ENCODE measurements at regions not wholly inside any gene's neighbourhood (a gene's known extent, or its start where the extent isn't known, plus 50 kb on each side); places are given as distances from the start of the nearest gene placed in this dataset.

- no peak overlapping the region for H3K4me2 ChIP-seq (ENCODE audit: low read depth, low read length)
- H3K9ac ChIP-seq (ENCODE audit: low read depth, low read length) = no peak overlapping the region
- H3K4ac ChIP-seq (ENCODE audit: low read depth, low read length) = no peak overlapping the region
- H4K8ac ChIP-seq (ENCODE audit: low read depth in 2 of 2, low read length in 2 of 2) = no peak overlapping the region
- H2AK5ac ChIP-seq (ENCODE audit: low read depth, low read length) = no peak overlapping the region
- no peak for DNase-seq
- no peak overlapping the region for H2BK20ac ChIP-seq (ENCODE audit: low read depth, low read length)
- dilution Hi-C loops (cut with HindIII; ENCODE audit: low sequenced_read_pairs, unreplicated experiment) (no loop called here), in situ Hi-C loops (cut with MboI; ENCODE audit: low sequenced_read_pairs) (no loop called here), intact Hi-C loops (cut with micrococcal nuclease) (no loop called here)
- H3K9me1 ChIP-seq (ENCODE audit: insufficient read depth, low read length) = no peaks in the 10 kb centered on the region
- no peak overlapping the region for H3K14ac ChIP-seq (replicated peaks; ENCODE audit: low read depth, low read length)
- no peaks in the 10 kb centered on the region; the same call in 1 of the 2 replicates for H3K9me3 ChIP-seq (ENCODE audit: control insufficient read depth, insufficient read depth, low read length)
- H2BK15ac ChIP-seq (ENCODE audit: low read depth, low read length) = no peak overlapping the region
- H3K79me1 ChIP-seq (ENCODE audit: low read depth in 1 of 2, low read length in 2 of 2) = no peaks in the 10 kb centered on the region
- no peak overlapping the region for H3K4me3 ChIP-seq (ENCODE audit: insufficient read depth, low read depth, low read length)
- BruUV-seq (replicated peaks) = no TSS peak
- H3K4me1 ChIP-seq (ENCODE audit: control insufficient read depth, insufficient read depth, low read length) = no peaks in the 10 kb centered on the region
- no peaks in the 10 kb centered on the region for H3K27me3 ChIP-seq (ENCODE audit: control insufficient read depth, insufficient read depth, low read length)
- H3K27ac ChIP-seq (ENCODE audit: insufficient read depth, low read length) = no peak overlapping the region
- no peak overlapping the region for H2BK5ac ChIP-seq (ENCODE audit: low read depth, low read length, poor library complexity, severe bottlenecking)
- TF ChIP-seq CTCF (conservative IDR thresholded peaks at IDR 0.05; ENCODE audit: low read depth, low read length) = no peak
- no peak for TF ChIP-seq CHD1 (IDR thresholded peaks at IDR 0.05; ENCODE audit: low read depth, low read length)
- no peak for TF ChIP-seq MXI1 (IDR thresholded peaks at IDR 0.05; ENCODE audit: borderline replicate concordance, low read depth, low read length)
- TF ChIP-seq CEBPB (IDR thresholded peaks at IDR 0.05; ENCODE audit: low read depth, low read length) = no peak
- no peak overlapping the region for H3K18ac ChIP-seq (ENCODE audit: low read depth, low read length)
- no peak overlapping the region for H4K5ac ChIP-seq (ENCODE audit: low read depth, low read length)
- no peak overlapping the region for H2AFZ ChIP-seq (replicated peaks; ENCODE audit: low read length, poor library complexity)
- no peak overlapping the region for H4K91ac ChIP-seq (ENCODE audit: insufficient read depth, low read depth, low read length)
- no peaks in the 10 kb centered on the region for H3K36me3 ChIP-seq (ENCODE audit: control insufficient read depth, insufficient read depth, low read length)
- H4K20me1 ChIP-seq (ENCODE audit: insufficient read depth, low read length) = no peaks in the 10 kb centered on the region
- no peak for ATAC-seq (ENCODE audit: low read depth)
- 72% methylated on average over 15 of the region's 17 CpGs; no CpG with 5 or more reads in 1 of the 2 experiments for WGBS, 2 experiments (ENCODE audit: extremely low coverage in 2 of 2, insufficient read length in 1 of 2)
- no peak overlapping the region for H3K56ac ChIP-seq (ENCODE audit: extremely low read depth, insufficient read depth, low read length)
- no peak overlapping the region for H2AK9ac ChIP-seq (replicated peaks; ENCODE audit: low read depth, low read length, poor library complexity)
- no peak overlapping the region for H3K23ac ChIP-seq (ENCODE audit: low read depth, low read length)
- CTCF ChIA-PET = no interaction called here
- POLR2A ChIA-PET (ENCODE audit: unreplicated experiment) = no interaction called here
- no peak overlapping the region for H2BK120ac ChIP-seq (ENCODE audit: low read depth, low read length)
These were observed 485.9 kb downstream of the ZNF674 start for GRCh38 chrX:46059316-46059715.

All from IMR-90 (cell line).